IPS-20b (cell line): ENCODE measurements at regions not wholly inside any gene's neighbourhood (a gene's known extent, or its start where the extent isn't known, plus 50 kb on each side); places are given as distances from the start of the nearest gene placed in this dataset.

Experiments used
- H3K27ac ChIP-seq: one replicate; pipeline ENCODE4 v1.5.1; 2013; ENCODE audit warnings: low read length
- H3K27me3 ChIP-seq: 2 replicates; pipeline ENCODE4 v1.6.1; 2013; ENCODE audit warnings: mild to moderate bottlenecking, low read length, inconsistent platforms; ENCODE audit not compliant: insufficient read depth
- H3K36me3 ChIP-seq: 2 replicates; pipeline ENCODE4 v1.6.1; 2013; ENCODE audit warnings: low read depth, mild to moderate bottlenecking, inconsistent platforms, low read length, moderate library complexity; ENCODE audit not compliant: insufficient read depth
- H3K4me1 ChIP-seq: 2 replicates; pipeline ENCODE4 v1.6.1; 2013; ENCODE audit warnings: mild to moderate bottlenecking, control low read depth, inconsistent platforms, low read length, moderate library complexity; ENCODE audit not compliant: insufficient read depth
- H3K4me3 ChIP-seq: 2 replicates; pipeline ENCODE4 v1.5.1; 2013; ENCODE audit warnings: mild to moderate bottlenecking, low read length, inconsistent platforms
- H3K9ac ChIP-seq: 2 replicates; pipeline ENCODE4 v1.6.1; 2013; ENCODE audit warnings: low read depth, mild to moderate bottlenecking, inconsistent platforms, low read length, moderate library complexity
- H3K9me3 ChIP-seq: 2 replicates; pipeline ENCODE4 v1.6.1; 2013; ENCODE audit warnings: mild to moderate bottlenecking, low read depth, low read length, inconsistent platforms; ENCODE audit not compliant: insufficient read depth

DNA sequence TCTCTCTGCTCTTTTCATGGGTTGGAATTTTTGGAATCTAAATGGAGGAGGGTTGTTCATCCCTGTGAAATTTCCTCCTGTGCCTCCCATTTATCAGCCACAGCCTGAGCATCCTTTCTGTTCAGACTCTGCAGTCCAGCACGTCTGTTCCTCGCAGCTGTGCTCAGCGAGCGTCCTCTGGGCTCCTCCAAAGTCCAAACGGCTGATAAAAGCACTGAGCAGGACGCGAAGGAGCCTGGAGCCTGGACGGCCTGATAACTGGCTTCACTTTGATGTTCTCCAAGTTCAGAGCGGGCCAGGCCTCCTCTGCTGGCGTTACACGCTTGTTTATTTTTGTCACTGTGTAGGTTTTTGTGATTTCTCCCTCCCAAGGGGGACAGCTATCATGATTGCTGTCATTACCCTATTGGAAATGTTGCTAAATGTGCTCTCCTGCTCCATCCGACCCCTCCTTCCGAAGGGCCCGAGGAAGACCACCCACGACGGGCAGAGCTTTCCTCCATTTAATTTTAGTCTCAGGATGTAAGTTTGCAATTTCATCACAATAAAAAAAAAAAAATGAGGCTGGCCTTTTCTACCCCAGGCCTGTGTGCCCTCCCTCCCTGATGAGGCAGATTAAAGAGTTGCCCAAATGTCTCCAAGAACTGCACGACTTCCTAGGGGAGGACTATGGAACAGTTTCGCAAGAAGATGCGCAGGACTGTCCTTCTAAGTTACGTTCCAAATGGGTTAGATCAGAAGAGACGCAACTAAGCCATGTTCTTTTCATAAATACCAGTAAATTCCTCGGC lies 290.5 kb upstream of the FOXF1 start:
- H3K4me3 ChIP-seq: no peak overlapping the region
- H3K9ac ChIP-seq: no peak overlapping the region
- no peaks in the 10 kb centered on the region for H3K9me3 ChIP-seq
- no peaks in the 10 kb centered on the region for H3K36me3 ChIP-seq
- no peak overlapping the region for H3K27ac ChIP-seq
- H3K4me1 ChIP-seq: no peaks in the 10 kb centered on the region
- H3K27me3 ChIP-seq: peaks cover 22% of the 10 kb centered on the region

DNA sequence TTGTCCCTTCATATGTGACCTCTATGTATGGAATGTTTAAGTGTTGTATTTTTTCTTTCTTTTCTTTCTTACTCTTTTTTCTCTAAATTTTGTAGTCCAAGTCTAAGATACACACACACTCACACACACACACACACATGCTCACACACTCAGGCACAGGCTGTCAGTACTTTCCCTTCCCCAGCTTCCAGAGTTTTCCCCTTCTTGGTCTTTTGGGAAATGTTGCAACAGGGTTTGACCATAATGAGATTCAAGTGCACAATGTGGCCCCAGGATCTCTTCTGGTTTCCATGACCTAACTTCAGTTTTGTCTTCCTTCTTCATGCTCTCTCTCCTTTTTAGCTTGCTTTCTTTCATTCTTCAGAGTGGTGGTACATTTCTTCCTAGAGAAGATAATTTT lies 289.8 kb upstream of the FOXF1 start:
- no peaks in the 10 kb centered on the region for H3K9me3 ChIP-seq
- H3K4me3 ChIP-seq: no peak overlapping the region
- no peak overlapping the region for H3K9ac ChIP-seq
- H3K27ac ChIP-seq: no peak overlapping the region
- no peaks in the 10 kb centered on the region for H3K36me3 ChIP-seq
- H3K27me3 ChIP-seq: peaks cover 22% of the 10 kb centered on the region
- H3K4me1 ChIP-seq: no peaks in the 10 kb centered on the region

DNA sequence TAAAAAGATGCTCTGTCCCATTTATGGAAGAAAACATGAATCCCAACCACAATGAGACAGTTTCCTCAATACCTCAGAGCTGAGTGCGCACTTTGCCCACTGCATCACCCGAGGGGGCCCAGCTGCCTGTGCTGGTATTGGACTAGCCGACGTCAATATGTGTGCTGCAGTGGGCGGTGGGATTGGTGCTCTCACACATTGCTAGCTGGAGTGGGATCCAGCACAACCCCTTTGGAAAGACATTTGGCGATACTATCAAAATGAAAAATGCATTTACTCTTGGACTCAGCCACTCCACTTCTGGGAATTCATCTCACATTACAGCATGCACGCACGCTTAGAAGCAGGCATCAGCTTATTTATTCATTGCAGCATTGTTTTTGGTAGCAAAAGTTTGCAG lies 289.2 kb upstream of the FOXF1 start:
- Histone ChIP-seq H3K27me3 (peaks cover 22% of the 10 kb centered on the region), H3K36me3 (no peaks in the 10 kb centered on the region), H3K27ac (no peak overlapping the region), H3K9ac (no peak overlapping the region), H3K4me1 (no peaks in the 10 kb centered on the region), H3K9me3 (no peaks in the 10 kb centered on the region), H3K4me3 (no peak overlapping the region)

DNA sequence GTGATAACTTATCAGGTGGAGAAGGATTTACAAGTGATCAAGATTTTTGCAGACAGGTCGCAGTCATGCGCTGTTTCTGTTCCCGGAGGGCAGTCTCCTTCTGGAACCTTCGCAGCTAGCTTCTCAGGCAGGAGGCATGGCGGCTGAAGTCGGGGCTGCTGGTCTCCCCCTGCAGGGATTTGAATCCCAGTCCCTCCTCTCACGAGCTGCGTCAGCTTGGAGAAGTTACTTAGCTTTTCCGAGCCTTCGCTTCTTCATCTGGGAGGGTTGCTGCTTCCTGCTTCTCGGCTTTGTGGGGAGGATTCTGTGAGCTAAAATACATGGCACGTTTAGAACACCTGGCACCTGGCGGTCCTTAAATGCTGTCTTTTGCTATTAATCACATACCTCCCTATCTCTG lies 287.8 kb upstream of the FOXF1 start:
- H3K9me3 ChIP-seq: no peaks in the 10 kb centered on the region
- H3K9ac ChIP-seq: no peak overlapping the region
- H3K27ac ChIP-seq: no peak overlapping the region
- no peak overlapping the region for H3K4me3 ChIP-seq
- H3K36me3 ChIP-seq: no peaks in the 10 kb centered on the region
- H3K27me3 ChIP-seq: peaks cover 22% of the 10 kb centered on the region
- no peaks in the 10 kb centered on the region for H3K4me1 ChIP-seq

DNA sequence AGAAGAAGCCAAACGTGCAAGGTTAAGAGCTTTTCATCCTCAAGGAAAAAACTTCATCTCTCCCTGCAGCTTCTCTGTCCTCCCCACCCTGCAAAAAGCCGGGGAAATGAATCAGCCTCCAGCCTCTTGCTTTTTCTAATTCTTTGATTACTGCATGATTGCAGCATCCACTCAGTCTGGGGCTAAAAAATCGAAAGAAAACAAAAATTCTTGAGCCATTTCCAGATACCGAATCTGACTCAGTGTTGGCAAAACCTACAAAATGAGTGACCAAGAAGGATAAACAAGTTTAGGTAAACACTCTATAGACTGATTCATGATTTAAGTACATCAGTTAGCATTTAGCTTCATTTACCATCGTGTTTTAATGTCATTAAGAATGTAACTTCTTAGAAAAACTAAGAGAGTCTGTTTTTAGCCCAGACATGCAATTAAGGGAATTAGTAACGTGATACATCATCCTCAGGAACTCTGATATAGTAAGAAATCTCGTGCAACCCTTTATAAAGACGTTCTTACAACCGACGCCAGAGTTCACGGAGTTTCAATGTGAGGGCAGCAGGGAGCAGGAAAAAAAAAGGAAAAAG lies 287.3 kb upstream of the FOXF1 start:
- no peak overlapping the region for H3K4me3 ChIP-seq
- no peak overlapping the region for H3K27ac ChIP-seq
- H3K36me3 ChIP-seq: no peaks in the 10 kb centered on the region

DNA sequence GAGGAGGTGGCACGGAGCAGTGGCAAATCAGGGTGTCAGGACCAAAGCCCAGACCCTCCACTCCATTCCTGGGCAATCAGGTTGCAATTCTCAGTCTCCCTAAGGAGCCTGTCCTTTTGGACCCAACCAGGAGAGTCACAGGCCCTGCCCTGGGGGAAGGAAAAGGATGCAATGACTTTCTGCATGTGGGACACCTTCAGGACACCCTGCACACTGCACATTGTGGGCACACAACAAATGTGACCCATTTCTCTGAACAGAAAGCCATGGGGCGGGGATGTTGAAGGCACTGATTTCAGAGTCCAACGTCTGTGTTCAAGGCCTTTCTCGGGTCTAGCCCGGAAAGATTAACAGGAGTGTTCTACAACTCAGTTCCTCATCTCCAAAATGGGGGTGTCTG lies 286.2 kb upstream of the FOXF1 start:
- Histone ChIP-seq H3K36me3 (no peaks in the 10 kb centered on the region), H3K4me1 (no peaks in the 10 kb centered on the region), H3K9ac (no peak overlapping the region), H3K4me3 (no peak overlapping the region), H3K9me3 (no peaks in the 10 kb centered on the region), H3K27ac (no peak overlapping the region), H3K27me3 (peaks cover 29% of the 10 kb centered on the region)

More for the DNA sequence above, 287.3 kb upstream of the FOXF1 start:
- H3K27me3 ChIP-seq: peaks cover 27% of the 10 kb centered on the region
- no peaks in the 10 kb centered on the region for H3K9me3 ChIP-seq
- no peaks in the 10 kb centered on the region for H3K4me1 ChIP-seq
- no peak overlapping the region for H3K9ac ChIP-seq

DNA sequence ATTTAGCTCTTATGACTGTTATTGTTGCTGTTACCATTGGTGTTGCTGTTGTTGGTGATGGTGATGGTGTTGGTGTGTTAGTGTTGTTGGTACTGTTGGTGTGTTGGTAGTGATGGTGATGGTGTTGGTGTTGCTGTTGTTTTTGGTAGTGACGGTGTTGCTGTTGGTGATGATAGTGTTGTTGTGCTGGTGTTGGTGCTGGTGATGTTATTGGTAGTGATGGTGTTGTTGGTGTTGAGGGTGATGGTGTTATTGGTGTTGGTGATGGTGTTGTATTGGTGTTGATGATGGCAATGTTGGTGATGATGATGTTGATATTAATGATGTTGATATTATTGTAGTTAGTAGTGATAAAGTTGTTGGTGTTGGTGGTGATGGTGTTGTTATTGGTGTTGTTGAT lies 285.7 kb upstream of the FOXF1 start:
- Histone ChIP-seq H3K9me3 (no peaks in the 10 kb centered on the region), H3K27me3 (peaks cover 29% of the 10 kb centered on the region), H3K27ac (no peak overlapping the region), H3K4me3 (no peak overlapping the region), H3K4me1 (no peaks in the 10 kb centered on the region), H3K9ac (no peak overlapping the region), H3K36me3 (no peaks in the 10 kb centered on the region)

DNA sequence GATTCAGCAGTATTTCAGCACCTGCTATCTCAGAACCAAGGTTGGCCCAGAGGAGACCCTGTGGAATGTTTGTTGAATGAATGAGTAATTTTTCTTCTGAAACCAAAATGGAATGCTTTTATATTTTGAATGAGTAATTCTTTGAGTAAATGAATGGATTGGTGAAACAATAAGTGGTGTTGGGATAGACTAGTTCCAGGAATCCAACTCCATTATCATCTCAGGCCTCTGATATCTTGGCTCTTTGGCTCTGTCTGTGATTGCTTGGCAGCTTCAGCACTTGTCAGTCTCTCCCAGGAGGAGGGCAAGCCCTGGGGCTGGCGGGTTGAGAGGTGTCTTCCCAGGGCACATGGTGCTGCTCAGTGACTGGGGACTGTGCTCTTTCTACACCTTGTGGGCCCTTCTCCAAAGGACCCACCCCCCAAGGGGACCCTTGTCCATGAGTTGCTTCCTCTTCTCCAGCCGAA lies 284.4 kb upstream of the FOXF1 start:
- H3K36me3 ChIP-seq: no peaks in the 10 kb centered on the region
- H3K9ac ChIP-seq: no peak overlapping the region
- no peaks in the 10 kb centered on the region for H3K9me3 ChIP-seq
- H3K27me3 ChIP-seq: peaks cover 25% of the 10 kb centered on the region
- H3K4me1 ChIP-seq: no peaks in the 10 kb centered on the region
- no peak overlapping the region for H3K4me3 ChIP-seq
- H3K27ac ChIP-seq: no peak overlapping the region

DNA sequence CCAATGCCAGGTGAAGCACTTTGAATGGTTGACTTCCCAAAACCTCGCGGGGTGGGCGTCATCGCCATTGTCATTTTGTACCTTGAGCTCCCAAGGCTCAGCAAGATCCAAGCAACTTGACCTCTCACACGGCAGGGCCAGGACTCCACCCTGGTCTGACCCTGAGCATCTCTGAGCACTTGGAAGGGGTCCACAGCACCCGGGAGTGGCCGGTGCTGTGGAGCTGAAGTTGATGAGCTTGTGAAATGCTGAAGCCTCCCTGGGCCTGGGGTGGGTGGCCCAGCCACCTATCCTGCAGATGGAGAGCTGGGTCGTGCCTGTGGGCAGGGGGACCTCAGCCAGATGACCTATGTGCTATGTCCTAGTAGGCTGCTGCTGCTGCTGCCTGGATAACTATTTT lies 283.3 kb upstream of the FOXF1 start:
- no peaks in the 10 kb centered on the region for H3K9me3 ChIP-seq
- H3K4me1 ChIP-seq: no peaks in the 10 kb centered on the region
- peaks cover 25% of the 10 kb centered on the region for H3K27me3 ChIP-seq
- no peaks in the 10 kb centered on the region for H3K36me3 ChIP-seq
- no peak overlapping the region for H3K9ac ChIP-seq
- H3K4me3 ChIP-seq: no peak overlapping the region
- H3K27ac ChIP-seq: no peak overlapping the region

DNA sequence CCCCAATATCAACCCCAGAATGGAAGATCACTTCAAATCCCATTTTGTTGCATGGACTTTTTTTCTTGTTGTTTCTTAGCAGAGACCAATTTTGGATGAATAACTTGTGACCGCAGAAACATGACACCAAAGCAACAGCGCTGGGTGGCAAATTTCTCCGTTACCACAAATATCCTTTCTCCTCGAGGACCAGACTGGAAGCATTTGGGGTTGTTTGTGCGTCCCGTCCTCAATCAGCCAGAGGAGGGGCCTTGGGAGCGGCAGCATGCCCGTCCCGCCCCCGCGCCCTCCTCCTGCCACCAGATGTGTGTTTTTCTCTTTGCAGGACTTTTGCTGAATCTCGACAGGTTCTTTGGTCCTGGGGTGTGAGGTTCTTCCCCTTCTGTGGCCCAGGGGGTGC lies 282.5 kb upstream of the FOXF1 start:
- peaks cover 18% of the 10 kb centered on the region for H3K27me3 ChIP-seq
- H3K4me3 ChIP-seq: no peak overlapping the region
- no peak overlapping the region for H3K27ac ChIP-seq
- H3K36me3 ChIP-seq: no peaks in the 10 kb centered on the region
- no peaks in the 10 kb centered on the region; the same call in 1 of the 2 replicates for H3K9me3 ChIP-seq
- H3K9ac ChIP-seq: no peak overlapping the region
- no peaks in the 10 kb centered on the region for H3K4me1 ChIP-seq

DNA sequence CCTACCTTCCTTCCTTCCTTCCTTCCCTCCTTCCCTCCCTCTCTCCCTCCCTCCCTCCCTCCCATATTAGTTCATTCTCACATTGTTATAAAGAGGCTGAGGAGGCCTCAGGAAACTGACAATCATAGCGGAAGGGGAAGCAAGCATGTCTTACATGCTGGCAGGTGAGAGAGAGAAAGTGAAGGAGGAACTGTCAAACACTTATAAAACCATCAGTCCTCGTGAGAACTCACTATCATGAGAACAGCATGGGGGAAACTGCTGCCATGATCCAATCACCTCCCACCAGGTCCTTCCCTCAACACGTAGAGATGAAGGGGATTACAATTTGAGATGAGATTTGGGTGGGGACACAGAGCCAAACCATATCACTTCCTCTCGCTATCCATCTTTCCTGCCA lies 281.6 kb upstream of the FOXF1 start:
- Histone ChIP-seq H3K4me1 (no peaks in the 10 kb centered on the region), H3K9ac (no peak overlapping the region), H3K36me3 (no peaks in the 10 kb centered on the region), H3K4me3 (no peak overlapping the region), H3K27me3 (peaks cover 9% of the 10 kb centered on the region), H3K9me3 (no peaks in the 10 kb centered on the region; the same call in 1 of the 2 replicates), H3K27ac (no peak overlapping the region)

DNA sequence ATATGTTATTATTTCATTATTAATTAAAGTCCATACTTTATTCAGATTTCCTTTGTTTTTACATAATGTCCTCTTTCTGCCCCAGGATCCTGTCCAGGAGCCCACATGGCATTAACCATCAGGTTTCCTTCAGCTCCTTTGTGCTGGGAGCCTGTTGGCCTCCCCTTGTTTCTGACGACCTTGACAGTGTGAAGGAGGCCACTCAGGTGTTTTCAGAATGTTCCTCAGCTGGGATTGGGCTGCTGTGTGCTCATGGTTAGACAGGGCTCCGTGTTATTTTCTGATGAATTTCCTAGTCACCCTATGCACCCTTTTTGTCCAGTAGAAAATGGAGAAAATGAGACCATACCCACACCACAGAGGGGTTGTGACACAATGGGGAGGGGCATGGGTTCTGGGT lies 281.0 kb upstream of the FOXF1 start:
- peaks cover 7% of the 10 kb centered on the region; the same call in 1 of the 2 replicates for H3K27me3 ChIP-seq
- H3K9ac ChIP-seq: no peak overlapping the region
- no peaks in the 10 kb centered on the region for H3K36me3 ChIP-seq
- H3K4me1 ChIP-seq: no peaks in the 10 kb centered on the region
- no peak overlapping the region for H3K27ac ChIP-seq
- no peak overlapping the region for H3K4me3 ChIP-seq
- no peaks in the 10 kb centered on the region; the same call in 1 of the 2 replicates for H3K9me3 ChIP-seq
